Lung (tissue), 11 donors: ENCODE measurements at regions not wholly inside any gene's neighbourhood (a gene's known extent, or its start where the extent isn't known, plus 50 kb on each side); places are given as distances from the start of the nearest gene placed in this dataset.
A peak's percentile ranks its signal among the peaks of the same experiment; 100 is the strongest.

Source experiments
- ATAC-seq: fragments of 200-7000 bp; cut with Tn5 transposase; one replicate; pipeline ENCODE4 v1.9.1; 2020; ENCODE audit warnings: moderate number of reproducible peaks; ENCODE audit not compliant: insufficient read depth, low FRiP score
- DNase-seq, 3 donors: peaks; one replicate each; pipeline ENCODE4 v3.0.0-alpha.2; 2013 to 2017
- H3K27ac ChIP-seq, 2 donors: one replicate each; pipeline ENCODE4 v1.5.1; 2013; ENCODE audit warnings: mild to moderate bottlenecking in 2 of 2, moderate library complexity in 2 of 2, control low read depth in 1 of 2, inconsistent platforms in 1 of 2, low read depth in 1 of 2, low read length in 1 of 2
- H3K27me3 ChIP-seq, 3 donors: one replicate each; pipeline ENCODE4 v1.5.1; 2013; ENCODE audit warnings: low read length in 2 of 3; ENCODE audit not compliant: control insufficient read depth in 3 of 3, insufficient read depth in 3 of 3
- H3K36me3 ChIP-seq, 4 donors: one replicate each; pipeline ENCODE4 v1.5.1; 2013; ENCODE audit warnings: low read length in 4 of 4, mild to moderate bottlenecking in 1 of 4, moderate library complexity in 1 of 4; ENCODE audit not compliant: control insufficient read depth in 4 of 4, insufficient read depth in 4 of 4
- H3K4me1 ChIP-seq, 5 donors: one replicate each; pipeline ENCODE4 v1.5.1; 2013; ENCODE audit warnings: low read length in 5 of 5, mild to moderate bottlenecking in 2 of 5, moderate library complexity in 1 of 5; ENCODE audit not compliant: control insufficient read depth in 5 of 5, insufficient read depth in 5 of 5
- H3K4me3 ChIP-seq: one replicate; pipeline ENCODE4 v1.5.1; 2013; ENCODE audit warnings: mild to moderate bottlenecking, control low read depth, moderate library complexity
- H3K9ac ChIP-seq, 2 donors: one replicate each; pipeline ENCODE4 v1.5.1; 2013; ENCODE audit warnings: low read length in 2 of 2, control low read depth in 1 of 2; ENCODE audit not compliant: insufficient read depth in 1 of 2
- H3K9me3 ChIP-seq, 4 donors: one replicate each; pipeline ENCODE4 v1.5.1; 2013; ENCODE audit warnings: low read length in 3 of 4, mild to moderate bottlenecking in 1 of 4, moderate library complexity in 1 of 4; ENCODE audit not compliant: control insufficient read depth in 4 of 4, insufficient read depth in 3 of 4
- CTCF ChIP-seq: IDR thresholded peaks from 2 replicates; pipeline ENCODE4 v1.5.1; 2012; ENCODE audit warnings: mild to moderate bottlenecking; ENCODE audit errors: control extremely low read depth, extremely low read depth
- WGBS, 2 donors: extraction: QIAGEN DNeasy Blood & Tissue Kit; methylation state at CpG; one replicate each; pipeline ENCODE4 v1.1.7; 2013; 5-methylcytosine and 5-hydroxymethylcytosine counted together
- donor health status: control.
- donor health status: control.
- donor health status: Bipolar disorder and iron deficiency.
- donor health status: healthy.
- donor health status: DM: yes; HTN: yes; CAD: no.

GRCh38 chr9:113769412-113769811, 106.7 kb upstream of the ZNF618 start:
- WGBS, 2 donors: 74 to 76% methylated on average over 1 of the region's 1 CpG
- no peak for TF ChIP-seq CTCF
- no peak for DNase-seq
- ATAC-seq: no peak
- Histone ChIP-seq H3K36me3 (no peaks in the 10 kb centered on the region), H3K9ac (no peak overlapping the region), H3K27ac (no peak overlapping the region), H3K4me3 (no peak overlapping the region), H3K4me1 (peaks cover 0 to 24% (median 0%) of the 10 kb centered on the region in 5 donors), H3K9me3 (peaks cover 0 to 1% (median 0%) of the 10 kb centered on the region in 4 donors), H3K27me3 (peaks cover 0 to 13% (median 0%) of the 10 kb centered on the region in 3 donors)

GRCh38 chr9:113770396-113770795, 105.7 kb upstream of the ZNF618 start:
- Histone ChIP-seq H3K27ac (no peak overlapping the region), H3K4me1 (peaks cover 0 to 24% (median under 1%) of the 10 kb centered on the region in 5 donors), H3K27me3 (peaks cover 0 to 13% (median 0%) of the 10 kb centered on the region in 3 donors), H3K36me3 (no peaks in the 10 kb centered on the region), H3K4me3 (no peak overlapping the region), H3K9me3 (peaks cover 0 to 1% (median 0%) of the 10 kb centered on the region in 4 donors), H3K9ac (no peak overlapping the region)
- ATAC-seq (no peak), DNase-seq (peak in 2 of 3 donors; percentile 29 to 33)
- no peak for TF ChIP-seq CTCF
- WGBS, 2 donors: 64 to 87% methylated on average over 5 of the region's 5 CpGs

GRCh38 chr9:113771199-113771598, 104.9 kb upstream of the ZNF618 start:
- WGBS, 2 donors: 62 to 75% methylated on average over 4 of the region's 4 CpGs
- no peaks in the 10 kb centered on the region for H3K36me3 ChIP-seq
- no peak overlapping the region for H3K27ac ChIP-seq
- no peak overlapping the region for H3K4me3 ChIP-seq
- H3K27me3 ChIP-seq: peaks cover 0 to 13% (median 0%) of the 10 kb centered on the region in 3 donors
- no peak for ATAC-seq
- peak in 1 of 3 donors; percentile 14 for DNase-seq
- peaks cover 0 to 28% (median 8%) of the 10 kb centered on the region in 5 donors for H3K4me1 ChIP-seq
- H3K9ac ChIP-seq: no peak overlapping the region
- no peak for TF ChIP-seq CTCF
- H3K9me3 ChIP-seq: peaks cover 0 to 1% (median 0%) of the 10 kb centered on the region in 4 donors
